Dendritic cell treated with granulocyte-macrophage colony-stimulating factor and Interleukin-4, amounts not matched to agents 40 ng/mL and 50 ng/mL, for 4 days (primary cell): ENCODE measurements at regions not wholly inside any gene's neighbourhood (a gene's known extent, or its start where the extent isn't known, plus 50 kb on each side); places are given as distances from the start of the nearest gene placed in this dataset.

ENCODE experiments used
- H3K27ac Mint-ChIP-seq: one replicate; pipeline ENCODE4 v1.8.0; 2022; ENCODE audit warnings: mild to moderate bottlenecking, mixed read lengths
- H3K27me3 Mint-ChIP-seq: one replicate; pipeline ENCODE4 v1.8.0; 2022; ENCODE audit warnings: mild to moderate bottlenecking, mixed read lengths
- H3K36me3 Mint-ChIP-seq: one replicate; pipeline ENCODE4 v1.8.0; 2022; ENCODE audit warnings: low read depth, mixed read lengths
- H3K4me1 Mint-ChIP-seq: one replicate; pipeline ENCODE4 v1.8.0; 2022; ENCODE audit warnings: low read depth, mixed read lengths
- H3K4me3 Mint-ChIP-seq: one replicate; pipeline ENCODE4 v1.8.0; 2022; ENCODE audit warnings: mild to moderate bottlenecking, moderate library complexity, mixed read lengths
- H3K9me3 Mint-ChIP-seq: one replicate; pipeline ENCODE4 v1.8.0; 2022; ENCODE audit warnings: mixed read lengths
- intact Hi-C: fragments of 100-400 bp; cut with micrococcal nuclease; formaldehyde crosslinking; loops from one replicate; pipeline ENCODE4 v1.15.0; 2022

DNA sequence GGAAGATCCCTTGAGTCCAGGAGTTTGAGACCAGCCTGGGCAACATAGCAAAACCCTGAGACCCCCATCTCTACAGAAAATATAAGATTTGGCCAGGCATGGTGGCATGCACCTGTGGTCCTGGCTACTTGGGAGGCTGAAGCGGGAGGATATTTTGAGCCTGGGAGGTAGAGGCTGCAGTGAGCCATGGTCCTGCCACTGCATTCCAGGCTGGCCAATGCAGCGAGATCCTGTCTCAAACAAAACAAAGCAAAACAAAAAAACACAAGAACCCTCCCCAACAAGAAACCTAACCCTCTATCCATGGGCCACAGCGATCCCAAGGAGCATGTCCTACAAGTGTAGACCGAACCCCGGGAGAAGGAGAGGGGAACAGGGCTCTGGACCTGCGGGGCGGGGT, 133.3 kb downstream of the MGAT5B start:
- no peak overlapping the region for H3K27ac Mint-ChIP-seq

DNA sequence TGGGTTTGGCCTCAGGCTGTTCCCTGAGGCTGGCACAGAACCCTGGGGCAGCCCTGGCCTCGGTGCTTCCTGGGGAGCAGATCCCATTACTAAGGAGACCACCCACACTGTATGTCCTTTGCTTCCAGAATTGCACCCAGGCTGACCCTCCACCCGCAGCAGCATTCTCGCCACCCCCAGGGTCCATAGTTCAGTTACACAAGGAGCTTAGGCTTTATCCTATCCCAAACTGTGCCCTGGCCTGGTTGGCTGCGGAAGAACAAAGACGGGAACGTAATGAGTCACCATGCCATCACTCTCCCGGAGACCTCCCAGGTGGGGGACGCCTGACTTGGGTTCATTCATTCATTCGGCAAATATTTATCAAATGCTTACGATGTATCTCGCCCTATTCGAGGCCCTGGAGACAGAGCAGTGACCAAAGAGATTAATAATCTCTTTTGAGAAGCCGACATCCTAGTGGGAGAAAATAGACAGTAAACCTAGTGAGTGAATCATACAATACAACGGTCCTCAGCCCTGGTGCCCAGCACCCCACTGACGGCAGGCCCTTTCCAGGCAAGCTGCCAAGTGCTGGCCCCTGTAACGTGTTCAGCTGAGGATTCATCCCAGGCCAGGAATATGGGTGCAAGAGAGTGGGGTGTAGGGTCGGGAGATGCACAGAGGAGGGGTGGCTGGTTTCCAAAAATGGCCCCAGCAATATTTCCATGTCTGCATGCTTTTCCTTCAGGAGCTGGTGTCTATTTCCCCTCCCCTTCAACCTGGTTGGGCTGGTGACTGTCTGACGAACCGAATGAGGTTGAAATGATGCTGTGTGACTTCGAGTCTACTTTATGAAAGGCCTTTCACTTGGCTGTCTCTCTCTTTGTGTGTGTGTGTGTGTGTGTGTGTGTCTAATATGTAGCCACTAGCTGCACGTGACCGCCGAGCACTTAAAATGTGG, 134.2 kb downstream of the MGAT5B start:
- intact Hi-C loops = no loop called here
- Mint-ChIP-seq H3K27me3 (peaks cover 15% of the 10 kb centered on the region), H3K9me3 (no peaks in the 10 kb centered on the region), H3K4me3 (no peak overlapping the region), H3K36me3 (no peaks in the 10 kb centered on the region), H3K4me1 (peaks cover 8% of the 10 kb centered on the region), H3K27ac (no peak overlapping the region)

More for the DNA sequence above, 133.3 kb downstream of the MGAT5B start:
- H3K4me1 Mint-ChIP-seq = peaks cover 8% of the 10 kb centered on the region
- intact Hi-C loops = no loop called here
- peaks cover 18% of the 10 kb centered on the region for H3K27me3 Mint-ChIP-seq
- H3K9me3 Mint-ChIP-seq = no peaks in the 10 kb centered on the region
- no peak overlapping the region for H3K4me3 Mint-ChIP-seq
- H3K36me3 Mint-ChIP-seq = no peaks in the 10 kb centered on the region

DNA sequence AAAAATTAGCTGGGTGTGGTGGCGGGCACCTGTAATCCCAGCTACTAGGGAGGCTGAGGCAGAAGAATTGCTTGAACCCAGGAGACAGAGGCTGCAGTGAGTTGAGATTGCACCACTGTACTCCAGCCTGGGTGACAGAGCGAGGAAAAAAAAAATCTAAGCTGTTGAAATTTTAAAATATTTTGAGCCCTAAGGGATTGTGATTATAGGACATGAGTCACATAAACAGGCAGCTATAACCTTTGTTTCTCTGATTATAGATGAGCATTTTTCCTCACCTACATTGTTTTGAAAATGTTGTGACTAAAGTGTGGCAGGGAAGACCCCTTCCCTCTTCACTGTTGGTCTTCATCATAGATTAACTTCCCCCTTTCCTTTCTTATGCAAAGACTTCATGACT, 135.5 kb downstream of the MGAT5B start:
- Mint-ChIP-seq H3K36me3 (no peaks in the 10 kb centered on the region), H3K9me3 (no peaks in the 10 kb centered on the region), H3K4me3 (no peak overlapping the region), H3K27me3 (peaks cover 6% of the 10 kb centered on the region), H3K27ac (no peak overlapping the region), H3K4me1 (no peaks in the 10 kb centered on the region)
- intact Hi-C loops = no loop called here

DNA sequence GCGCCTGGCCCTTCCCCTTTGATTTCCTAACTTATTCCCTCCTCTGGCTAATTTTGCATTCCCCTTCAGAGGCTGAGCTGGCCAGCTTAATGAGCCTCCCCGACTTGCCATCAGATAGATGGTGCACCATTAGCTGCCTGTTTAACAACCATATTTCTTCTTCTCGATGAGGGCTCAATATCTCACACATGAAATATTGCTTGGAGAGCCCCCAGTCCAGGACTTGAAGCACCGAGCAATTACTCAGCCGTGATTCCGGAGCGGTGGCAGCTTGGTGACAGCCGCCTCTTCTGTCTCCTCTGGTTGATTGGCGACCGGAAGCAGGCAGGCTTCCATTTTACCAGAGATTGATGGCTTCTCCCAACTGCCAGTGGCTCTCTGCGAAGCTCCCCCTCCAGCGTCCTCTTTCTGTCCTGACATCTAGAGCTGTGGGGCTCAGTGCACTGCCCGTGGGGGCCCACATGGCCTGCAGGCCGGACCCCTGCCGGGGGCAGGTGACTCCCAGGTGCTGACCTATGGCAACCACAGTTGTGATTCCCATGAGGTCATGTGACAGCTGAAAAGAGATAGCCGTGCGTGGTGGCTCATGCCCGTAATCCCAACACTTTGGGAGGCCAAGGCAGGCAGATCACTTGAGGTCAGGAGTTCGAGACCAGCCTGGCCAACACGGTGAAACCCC, 133.7 kb upstream of the SEC14L1 start:
- Mint-ChIP-seq H3K4me1 (no peaks in the 10 kb centered on the region), H3K4me3 (no peak overlapping the region), H3K9me3 (peaks cover 10% of the 10 kb centered on the region), H3K27me3 (peaks cover 9% of the 10 kb centered on the region), H3K27ac (no peak overlapping the region), H3K36me3 (no peaks in the 10 kb centered on the region)
- intact Hi-C loops = no loop called here

DNA sequence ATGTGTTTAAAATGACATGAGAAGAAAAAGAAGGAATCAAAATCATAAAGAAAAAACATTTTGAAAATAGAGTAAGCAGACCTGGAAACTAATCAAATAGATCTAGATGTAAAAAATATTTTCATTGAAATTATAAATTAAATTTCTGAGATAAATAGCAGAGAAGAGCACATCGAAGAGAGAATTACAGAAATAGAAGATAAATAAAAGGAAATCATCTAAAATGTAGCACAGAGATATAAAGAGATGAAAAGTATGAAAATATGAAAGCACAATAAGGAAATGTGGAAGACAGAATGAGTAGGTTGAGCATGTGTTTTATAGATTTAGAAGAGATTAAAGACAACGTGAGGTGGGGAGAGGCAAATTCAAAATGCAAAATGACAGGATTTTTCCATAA, 130.9 kb upstream of the SEC14L1 start:
- Mint-ChIP-seq H3K27ac (no peak overlapping the region), H3K27me3 (peaks cover 11% of the 10 kb centered on the region), H3K36me3 (no peaks in the 10 kb centered on the region), H3K4me1 (no peaks in the 10 kb centered on the region), H3K9me3 (peaks cover 10% of the 10 kb centered on the region), H3K4me3 (no peak overlapping the region)
- intact Hi-C loops = loop anchor here (5.0 kb wide), 2 partner anchors 57 to 237 kb away; no protein-coding TSS in a partner anchor

DNA sequence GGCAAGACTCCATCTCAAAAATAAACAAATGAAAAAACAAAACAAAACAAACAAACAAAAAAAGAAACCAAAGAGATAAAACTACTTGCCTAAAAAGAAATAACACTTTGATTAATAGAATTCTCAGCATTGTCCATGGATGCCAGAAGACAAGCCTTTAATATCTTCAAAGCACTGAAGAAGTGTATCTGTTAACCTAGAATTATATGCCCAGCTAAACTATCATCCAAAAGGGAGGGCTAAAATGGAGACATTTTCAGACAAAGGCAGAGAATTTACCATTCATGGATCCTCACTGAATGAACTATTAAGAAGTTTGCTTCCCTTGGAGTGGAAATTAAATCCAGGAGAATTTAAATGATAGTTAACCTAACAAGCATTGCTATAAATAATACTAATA, 130.1 kb upstream of the SEC14L1 start:
- Mint-ChIP-seq H3K27me3 (peaks cover 11% of the 10 kb centered on the region), H3K9me3 (peaks cover 10% of the 10 kb centered on the region), H3K4me3 (no peak overlapping the region), H3K4me1 (no peaks in the 10 kb centered on the region), H3K27ac (no peak overlapping the region), H3K36me3 (no peaks in the 10 kb centered on the region)
- intact Hi-C loops = loop anchor here (5.0 kb wide), 2 partner anchors 57 to 237 kb away; no protein-coding TSS in a partner anchor

DNA sequence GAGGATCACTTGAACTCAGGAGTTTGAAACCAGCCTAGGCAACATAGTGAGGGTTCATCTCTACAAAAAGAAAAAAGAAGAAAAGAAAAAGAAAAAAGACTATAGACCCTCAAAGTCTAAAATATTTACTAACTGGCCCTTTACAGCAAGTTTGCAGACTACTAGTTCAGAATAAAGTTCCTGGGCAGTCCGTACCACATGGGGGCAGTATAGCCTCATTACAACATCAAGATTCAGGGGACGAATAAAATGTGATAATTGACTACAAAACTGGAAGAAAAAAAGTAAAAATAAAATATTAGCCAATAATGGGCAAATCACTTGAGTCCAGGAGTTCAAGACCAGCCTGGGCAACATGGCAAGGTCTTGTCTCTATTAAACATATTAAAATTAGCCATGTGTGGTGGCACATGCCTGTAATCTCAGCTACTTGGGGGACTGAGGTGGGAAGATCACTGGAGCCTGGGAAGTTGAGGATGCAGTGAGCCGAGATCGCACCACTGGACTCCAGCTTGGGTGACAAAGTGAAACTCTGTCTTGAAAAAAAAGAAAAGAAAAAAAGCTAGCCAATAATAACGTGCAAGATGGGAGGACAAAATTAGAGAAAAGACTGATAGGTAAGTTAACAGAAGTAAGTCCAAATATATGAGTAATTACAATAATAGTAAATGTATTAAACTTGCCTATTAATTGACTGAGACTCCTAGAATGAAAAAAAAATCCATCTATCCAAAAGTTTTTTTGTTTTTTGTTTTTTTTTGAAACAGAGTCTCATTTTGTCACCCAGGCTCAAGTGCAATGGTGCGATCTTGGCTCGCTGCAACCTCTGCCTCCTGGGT, 129.4 kb upstream of the SEC14L1 start:
- H3K27ac Mint-ChIP-seq = no peak overlapping the region
- H3K9me3 Mint-ChIP-seq = peaks cover 10% of the 10 kb centered on the region
- H3K4me3 Mint-ChIP-seq = no peak overlapping the region
- no peaks in the 10 kb centered on the region for H3K36me3 Mint-ChIP-seq
- intact Hi-C loops = loop anchor here (5.0 kb wide), 2 partner anchors 56 to 236 kb away; no protein-coding TSS in a partner anchor
- H3K4me1 Mint-ChIP-seq = no peaks in the 10 kb centered on the region
- H3K27me3 Mint-ChIP-seq = peaks cover 11% of the 10 kb centered on the region

DNA sequence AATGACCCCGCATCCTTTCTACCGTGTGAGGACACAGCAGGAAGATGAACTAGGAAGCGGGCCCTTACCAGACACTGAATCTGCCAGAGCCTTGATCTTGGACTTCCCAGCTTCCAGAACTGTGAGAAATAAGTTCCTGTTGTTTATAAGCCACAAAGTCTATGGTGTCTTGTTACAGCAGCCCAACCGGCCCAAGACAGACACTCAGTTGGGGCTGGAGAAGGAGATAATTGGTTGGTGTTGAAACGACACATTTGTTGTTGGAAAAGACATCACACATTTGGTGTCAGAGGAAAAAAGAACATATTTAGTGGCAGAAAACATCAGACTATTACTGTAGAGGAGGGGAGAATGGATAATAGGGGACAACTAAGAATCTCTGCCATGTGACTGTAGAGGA, 122.3 kb upstream of the SEC14L1 start:
- Mint-ChIP-seq H3K4me1 (no peaks in the 10 kb centered on the region), H3K9me3 (no peaks in the 10 kb centered on the region), H3K36me3 (no peaks in the 10 kb centered on the region), H3K27ac (no peak overlapping the region), H3K4me3 (no peak overlapping the region), H3K27me3 (peaks cover 1% of the 10 kb centered on the region)
- intact Hi-C loops = no loop called here

DNA sequence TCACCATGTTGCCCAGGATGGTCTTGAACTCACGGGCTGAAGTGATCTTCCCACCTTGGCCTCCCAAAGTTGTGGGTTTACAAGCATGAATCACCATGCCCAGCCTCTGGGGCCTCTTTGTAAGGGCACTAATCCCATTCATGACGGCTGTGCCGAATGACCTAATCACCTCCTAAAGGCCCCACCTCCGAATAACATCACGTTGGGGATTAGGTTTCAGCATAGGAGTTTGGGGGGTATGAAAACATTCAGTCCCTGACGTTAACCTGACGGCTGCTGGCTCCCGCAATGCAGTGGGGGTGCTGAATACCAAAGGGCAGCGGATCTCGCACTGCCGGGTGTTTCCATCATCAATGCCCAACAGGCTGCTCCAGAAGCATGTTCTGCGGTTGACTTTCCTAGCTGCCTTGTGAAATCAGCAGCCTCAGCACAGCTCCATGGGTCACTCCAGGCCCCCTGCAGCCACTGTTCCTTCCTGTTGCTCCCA, 120.8 kb upstream of the SEC14L1 start:
- no peaks in the 10 kb centered on the region for H3K9me3 Mint-ChIP-seq
- no peaks in the 10 kb centered on the region for H3K4me1 Mint-ChIP-seq
- H3K27ac Mint-ChIP-seq = no peak overlapping the region
- peaks cover 1% of the 10 kb centered on the region for H3K27me3 Mint-ChIP-seq
- H3K4me3 Mint-ChIP-seq = no peak overlapping the region
- intact Hi-C loops = no loop called here
- H3K36me3 Mint-ChIP-seq = no peaks in the 10 kb centered on the region

DNA sequence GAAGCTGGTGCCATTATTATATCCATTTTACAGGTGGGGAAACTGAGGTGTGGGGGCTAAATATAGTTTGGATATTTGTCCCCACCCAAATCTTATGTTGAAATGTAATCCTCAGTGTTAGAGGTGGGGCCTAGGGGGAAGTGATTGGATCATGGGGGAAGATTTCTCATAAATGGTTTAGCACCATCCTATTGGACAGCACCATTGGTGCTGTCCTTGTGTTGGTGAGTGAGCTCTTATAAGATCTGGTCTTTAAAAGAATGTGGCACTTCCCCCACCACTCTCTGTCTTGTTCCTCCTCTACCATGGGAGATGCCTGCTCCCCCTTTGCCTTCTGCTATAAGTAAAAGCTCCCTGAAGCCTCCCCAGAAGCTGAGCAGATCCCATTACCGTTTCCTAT, 119.8 kb upstream of the SEC14L1 start:
- Mint-ChIP-seq H3K27ac (no peak overlapping the region), H3K27me3 (peaks cover 1% of the 10 kb centered on the region), H3K4me1 (no peaks in the 10 kb centered on the region), H3K4me3 (no peak overlapping the region), H3K9me3 (no peaks in the 10 kb centered on the region), H3K36me3 (no peaks in the 10 kb centered on the region)
- intact Hi-C loops = no loop called here

DNA sequence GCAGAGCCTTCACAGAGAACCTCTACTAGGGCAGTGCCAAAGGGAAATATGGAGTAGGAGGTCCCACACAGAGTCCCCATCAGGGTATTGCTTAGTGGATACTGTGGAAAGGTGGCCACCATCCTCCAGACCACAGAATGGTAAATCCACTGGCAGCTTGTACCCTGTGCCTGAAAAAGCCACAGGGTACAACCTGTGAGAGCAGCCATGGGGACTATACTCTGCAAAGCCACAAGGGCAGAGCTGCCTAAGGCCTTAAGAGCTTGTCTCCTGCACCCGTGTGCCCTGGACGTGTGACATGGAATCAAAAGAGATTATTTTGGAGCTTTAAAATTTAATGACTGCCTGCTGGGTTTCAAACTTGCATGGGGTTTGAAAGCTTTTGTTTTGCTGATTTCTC, 118.0 kb upstream of the SEC14L1 start:
- no peak overlapping the region for H3K4me3 Mint-ChIP-seq
- no peak overlapping the region for H3K27ac Mint-ChIP-seq
- H3K27me3 Mint-ChIP-seq = no peaks in the 10 kb centered on the region
- H3K4me1 Mint-ChIP-seq = no peaks in the 10 kb centered on the region
- intact Hi-C loops = no loop called here
- no peaks in the 10 kb centered on the region for H3K9me3 Mint-ChIP-seq
- no peaks in the 10 kb centered on the region for H3K36me3 Mint-ChIP-seq

DNA sequence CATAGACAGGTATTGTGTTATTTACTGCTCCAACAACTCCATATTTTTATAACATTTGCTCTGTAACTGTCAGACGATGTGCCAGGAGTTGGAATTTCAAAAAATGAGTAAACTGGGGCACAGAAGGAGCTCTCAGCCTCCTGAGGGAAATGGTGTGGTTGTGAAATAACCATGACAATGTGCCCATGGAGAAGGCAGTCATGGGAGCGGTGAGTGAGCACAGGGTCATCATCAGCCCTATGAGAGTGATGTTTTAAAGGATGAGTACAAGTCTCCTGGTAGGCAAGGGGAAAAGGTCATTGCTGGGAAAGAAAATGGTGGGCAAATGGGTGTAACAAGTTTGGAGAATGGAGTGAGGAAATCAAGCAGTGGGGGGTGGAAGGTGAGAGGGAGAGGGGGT, 115.0 kb upstream of the SEC14L1 start:
- Mint-ChIP-seq H3K4me3 (no peak overlapping the region), H3K4me1 (no peaks in the 10 kb centered on the region), H3K27ac (no peak overlapping the region), H3K36me3 (no peaks in the 10 kb centered on the region), H3K27me3 (no peaks in the 10 kb centered on the region), H3K9me3 (peaks cover 1% of the 10 kb centered on the region)
- intact Hi-C loops = no loop called here

DNA sequence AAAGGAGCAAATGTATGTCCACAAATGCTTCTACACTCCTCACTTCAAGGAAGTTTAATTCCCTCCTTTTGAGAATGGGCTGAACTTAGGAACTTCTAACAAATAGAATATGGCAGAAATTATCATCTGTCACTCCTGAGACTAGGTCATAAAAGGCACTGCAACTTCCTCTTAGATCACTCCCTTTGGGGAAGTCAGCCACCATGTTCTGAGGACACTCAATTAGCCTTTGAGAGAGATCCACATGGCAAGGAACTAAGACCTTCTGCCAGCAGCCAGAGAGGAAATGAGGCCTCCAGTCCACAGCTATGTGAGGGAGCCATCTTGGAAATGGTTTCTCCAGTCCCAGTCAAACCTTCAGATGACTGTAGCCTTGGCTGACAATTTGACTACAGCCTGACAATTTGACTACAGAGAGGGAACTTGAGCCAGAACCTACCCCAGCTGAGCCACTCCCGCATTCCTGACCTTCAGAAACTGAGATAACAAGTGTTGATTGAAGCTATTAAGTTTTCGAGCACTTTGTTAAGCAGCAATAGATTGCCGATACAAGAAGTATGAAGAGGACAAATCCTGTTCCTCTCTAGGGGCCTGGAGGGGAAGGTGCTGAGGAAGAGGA, 113.4 kb upstream of the SEC14L1 start:
- no peaks in the 10 kb centered on the region for H3K4me1 Mint-ChIP-seq
- no peak overlapping the region for H3K4me3 Mint-ChIP-seq
- intact Hi-C loops = no loop called here
- no peak overlapping the region for H3K27ac Mint-ChIP-seq
- H3K9me3 Mint-ChIP-seq = peaks cover 17% of the 10 kb centered on the region
- peaks cover 1% of the 10 kb centered on the region for H3K27me3 Mint-ChIP-seq
- no peaks in the 10 kb centered on the region for H3K36me3 Mint-ChIP-seq
